ENCODE measurements at regions not wholly inside any gene's neighbourhood (a gene's known extent, or its start where the extent isn't known, plus 50 kb on each side); places are given as distances from the start of the nearest gene placed in this dataset.
"Not testable (repeated sequence)": the region's sequence is repeated elsewhere in the genome, so short reads cannot be mapped to it uniquely, and the experiment has no call there.

GRCh38 chr1:94754570-94754969 lies 65.6 kb upstream of the SLC44A3 start:
- Histone ChIP-seq H3K36me3 (ENCODE audit: insufficient read depth, low read length, poor library complexity, severe bottlenecking) (no peaks in the 10 kb centered on the region), H3K9me3 (ENCODE audit: low read depth, low read length, poor library complexity, severe bottlenecking) (peaks cover 2% of the 10 kb centered on the region), H3K27ac (ENCODE audit: low read depth, low read length, poor library complexity, severe bottlenecking) (no peak overlapping the region), H3K4me3 (ENCODE audit: low read depth, low read length, poor library complexity, severe bottlenecking) (no peak overlapping the region), H3K4me1 (ENCODE audit: insufficient read depth, low read length, poor library complexity, severe bottlenecking) (peaks cover 11% of the 10 kb centered on the region), H3K27me3 (replicated peaks; ENCODE audit: insufficient read depth, low read depth, low read length, poor library complexity) (no peaks in the 10 kb centered on the region)
- DNase-seq (ENCODE audit: low spot score), result no peak
- ChIA-PET CTCF (no interaction called here), POLR2A (ENCODE audit: low non-redundant PET) (no interaction called here)
- intact Hi-C loops (cut with micrococcal nuclease; ENCODE audit: unreplicated experiment), result no loop called here
- no TSS peak for BruUV-seq (replicated peaks)
- TF ChIP-seq EZH2 (IDR thresholded peaks at IDR 0.05; ENCODE audit: borderline replicate concordance, low read depth, low read length, poor library complexity, severe bottlenecking), result no peak
- TF ChIP-seq, protein P1, sequence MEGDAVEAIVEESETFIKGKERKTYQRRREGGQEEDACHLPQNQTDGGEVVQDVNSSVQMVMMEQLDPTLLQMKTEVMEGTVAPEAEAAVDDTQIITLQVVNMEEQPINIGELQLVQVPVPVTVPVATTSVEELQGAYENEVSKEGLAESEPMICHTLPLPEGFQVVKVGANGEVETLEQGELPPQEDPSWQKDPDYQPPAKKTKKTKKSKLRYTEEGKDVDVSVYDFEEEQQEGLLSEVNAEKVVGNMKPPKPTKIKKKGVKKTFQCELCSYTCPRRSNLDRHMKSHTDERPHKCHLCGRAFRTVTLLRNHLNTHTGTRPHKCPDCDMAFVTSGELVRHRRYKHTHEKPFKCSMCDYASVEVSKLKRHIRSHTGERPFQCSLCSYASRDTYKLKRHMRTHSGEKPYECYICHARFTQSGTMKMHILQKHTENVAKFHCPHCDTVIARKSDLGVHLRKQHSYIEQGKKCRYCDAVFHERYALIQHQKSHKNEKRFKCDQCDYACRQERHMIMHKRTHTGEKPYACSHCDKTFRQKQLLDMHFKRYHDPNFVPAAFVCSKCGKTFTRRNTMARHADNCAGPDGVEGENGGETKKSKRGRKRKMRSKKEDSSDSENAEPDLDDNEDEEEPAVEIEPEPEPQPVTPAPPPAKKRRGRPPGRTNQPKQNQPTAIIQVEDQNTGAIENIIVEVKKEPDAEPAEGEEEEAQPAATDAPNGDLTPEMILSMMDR (conservative IDR thresholded peaks at IDR 0.05; ENCODE audit: low read depth, low read length), result no peak

DNA sequence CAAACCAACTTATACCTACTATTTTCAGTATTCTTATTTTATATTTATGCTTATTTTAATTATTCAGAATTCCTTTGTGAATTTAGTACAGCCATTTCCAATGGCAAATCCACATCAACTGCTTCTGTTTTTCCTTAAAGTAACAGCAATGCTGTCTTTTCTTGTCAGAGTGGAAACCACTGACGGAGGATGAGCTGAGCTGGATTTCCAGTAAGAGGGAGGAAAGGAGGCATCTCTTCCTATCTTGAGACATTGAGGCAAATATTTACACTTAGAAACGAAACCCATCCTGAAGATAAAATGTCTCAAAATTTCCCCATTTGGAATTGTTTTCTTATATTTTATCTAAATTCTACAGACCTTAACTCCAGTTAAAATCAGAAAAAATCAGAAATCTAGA lies 66.1 kb upstream of the SLC44A3 start:
- Histone ChIP-seq H3K9me3 (ENCODE audit: low read depth, low read length, poor library complexity, severe bottlenecking) (peaks cover 6% of the 10 kb centered on the region), H3K27me3 (replicated peaks; ENCODE audit: insufficient read depth, low read depth, low read length, poor library complexity) (no peaks in the 10 kb centered on the region), H3K4me1 (ENCODE audit: insufficient read depth, low read length, poor library complexity, severe bottlenecking) (peaks cover 11% of the 10 kb centered on the region), H3K27ac (ENCODE audit: low read depth, low read length, poor library complexity, severe bottlenecking) (no peak overlapping the region), H3K36me3 (ENCODE audit: insufficient read depth, low read length, poor library complexity, severe bottlenecking) (no peaks in the 10 kb centered on the region), H3K4me3 (ENCODE audit: low read depth, low read length, poor library complexity, severe bottlenecking) (no peak overlapping the region)
- DNase-seq (ENCODE audit: low spot score), result no peak
- no TSS peak for BruUV-seq (replicated peaks)
- CTCF ChIA-PET, result no interaction called here
- intact Hi-C loops (cut with micrococcal nuclease; ENCODE audit: unreplicated experiment), result no loop called here
- TF ChIP-seq, protein P1 (conservative IDR thresholded peaks at IDR 0.05; ENCODE audit: low read depth, low read length), result no peak
- TF ChIP-seq EZH2 (IDR thresholded peaks at IDR 0.05; ENCODE audit: borderline replicate concordance, low read depth, low read length, poor library complexity, severe bottlenecking), result no peak
- POLR2A ChIA-PET (ENCODE audit: low non-redundant PET), result interaction anchor here (0.6 kb wide), 1 partner anchor 780 kb away, joined by 4 read pairs; no protein-coding TSS in a partner anchor

DNA sequence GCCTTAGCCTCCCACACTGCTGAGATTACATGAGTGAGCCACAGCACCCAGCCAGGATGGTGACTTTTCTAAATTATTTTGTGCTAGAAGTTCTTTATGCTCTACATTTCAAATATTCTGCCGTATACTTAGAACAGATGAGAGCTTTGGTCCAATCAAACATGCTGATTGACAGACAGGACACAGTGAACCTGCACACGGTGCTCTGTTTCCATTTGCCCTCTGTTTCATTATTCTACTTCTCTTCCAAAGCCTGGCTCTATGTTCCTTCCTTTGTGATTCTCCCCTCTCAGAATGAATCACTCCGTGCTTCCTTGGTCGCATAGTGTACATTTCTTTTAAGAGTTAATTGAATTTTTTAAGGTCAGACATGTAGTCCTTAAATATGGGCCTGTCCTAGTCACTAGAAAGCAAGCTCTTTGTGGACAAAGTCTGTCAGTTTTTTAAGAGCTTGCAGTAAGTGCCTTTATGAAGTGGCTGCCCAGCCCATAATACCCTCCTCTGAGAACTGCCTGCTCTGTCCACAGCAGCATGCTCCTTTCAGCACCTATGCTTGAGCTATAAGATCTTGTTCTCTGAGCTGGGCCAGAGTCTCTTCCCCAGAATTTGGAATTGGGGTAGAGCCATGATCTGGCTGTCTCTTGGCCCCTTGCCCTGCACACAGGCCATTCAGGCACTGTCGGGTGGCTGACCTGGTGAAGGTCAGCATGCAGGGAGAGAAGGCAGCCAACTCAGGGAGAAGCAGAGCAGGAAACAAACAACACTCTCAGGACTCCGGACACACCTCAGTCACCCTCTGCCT lies 66.8 kb upstream of the SLC44A3 start:
- POLR2A ChIA-PET (ENCODE audit: low non-redundant PET), result interaction anchor here (0.6 kb wide), 1 partner anchor 780 kb away, joined by 4 read pairs; no protein-coding TSS in a partner anchor
- Histone ChIP-seq H3K4me1 (ENCODE audit: insufficient read depth, low read length, poor library complexity, severe bottlenecking) (peaks cover 11% of the 10 kb centered on the region), H3K36me3 (ENCODE audit: insufficient read depth, low read length, poor library complexity, severe bottlenecking) (no peaks in the 10 kb centered on the region), H3K4me3 (ENCODE audit: low read depth, low read length, poor library complexity, severe bottlenecking) (no peak overlapping the region), H3K9me3 (ENCODE audit: low read depth, low read length, poor library complexity, severe bottlenecking) (peaks cover 6% of the 10 kb centered on the region), H3K27me3 (replicated peaks; ENCODE audit: insufficient read depth, low read depth, low read length, poor library complexity) (no peaks in the 10 kb centered on the region), H3K27ac (ENCODE audit: low read depth, low read length, poor library complexity, severe bottlenecking) (no peak overlapping the region)
- intact Hi-C loops (cut with micrococcal nuclease; ENCODE audit: unreplicated experiment), result no loop called here
- no peak for DNase-seq (ENCODE audit: low spot score)
- no TSS peak for BruUV-seq (replicated peaks)
- CTCF ChIA-PET, result no interaction called here
- no peak for TF ChIP-seq EZH2 (IDR thresholded peaks at IDR 0.05; ENCODE audit: borderline replicate concordance, low read depth, low read length, poor library complexity, severe bottlenecking)
- TF ChIP-seq, protein P1 (conservative IDR thresholded peaks at IDR 0.05; ENCODE audit: low read depth, low read length), result no peak

DNA sequence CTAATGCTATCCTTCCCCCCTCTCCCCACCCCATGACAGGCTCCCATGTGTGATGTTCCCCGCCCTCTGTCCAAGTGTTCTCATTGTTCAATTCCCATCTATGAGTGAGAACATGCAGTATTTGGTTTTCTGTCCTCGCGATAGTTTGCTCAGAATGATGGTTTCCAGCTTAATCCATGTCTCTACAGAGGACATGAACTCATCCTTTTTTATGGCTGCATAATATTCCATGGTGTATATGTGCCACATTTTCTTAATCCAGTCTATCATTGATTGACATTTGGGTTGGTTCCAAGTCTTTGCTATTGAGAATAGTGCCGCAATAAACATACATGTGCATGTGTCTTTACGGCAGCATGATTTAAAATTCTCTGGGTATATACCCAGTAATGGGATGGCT lies 68.7 kb upstream of the SLC44A3 start:
- H3K27me3 ChIP-seq (replicated peaks; ENCODE audit: insufficient read depth, low read depth, low read length, poor library complexity); intact Hi-C loops (cut with micrococcal nuclease; ENCODE audit: unreplicated experiment); H3K9me3 ChIP-seq (ENCODE audit: low read depth, low read length, poor library complexity, severe bottlenecking); H3K36me3 ChIP-seq (ENCODE audit: insufficient read depth, low read length, poor library complexity, severe bottlenecking); H3K27ac ChIP-seq (ENCODE audit: low read depth, low read length, poor library complexity, severe bottlenecking); H3K4me3 ChIP-seq (ENCODE audit: low read depth, low read length, poor library complexity, severe bottlenecking); BruUV-seq (replicated peaks); POLR2A ChIA-PET (ENCODE audit: low non-redundant PET); DNase-seq (ENCODE audit: low spot score); CTCF ChIA-PET: not testable (repeated sequence)
- H3K4me1 ChIP-seq (ENCODE audit: insufficient read depth, low read length, poor library complexity, severe bottlenecking), result peaks cover 11% of the 10 kb centered on the region

Data from A673 (cell line).